GM21367 (cell line): ENCODE measurements at regions not wholly inside any gene's neighbourhood (a gene's known extent, or its start where the extent isn't known, plus 50 kb on each side); places are given as distances from the start of the nearest gene placed in this dataset.
"Not testable (repeated sequence)": the region's sequence is repeated elsewhere in the genome, so short reads cannot be mapped to it uniquely, and the experiment has no call there.

Experiments used
- ATAC-seq: cut with Tn5 transposase; IDR thresholded peaks from one replicate; pipeline ENCODE4 v1.9.1; 2021; ENCODE audit not compliant: unreplicated experiment

DNA sequence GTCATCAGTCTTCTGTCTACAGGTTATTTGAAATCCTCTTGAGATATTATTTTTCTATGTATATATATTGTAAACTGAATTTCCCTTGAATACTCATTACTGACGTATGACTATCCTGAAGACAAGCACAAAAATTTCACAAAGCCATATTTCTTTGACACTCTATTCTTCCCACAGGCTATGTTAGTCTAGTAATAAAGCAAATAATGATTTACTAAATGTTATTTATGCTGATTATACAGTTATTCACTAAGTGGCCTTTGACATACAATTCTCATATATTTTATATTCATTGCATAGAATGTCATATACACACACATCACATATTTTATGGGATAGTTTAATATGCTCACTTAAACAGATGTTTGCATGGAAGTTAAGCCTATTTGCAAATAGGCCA lies 793.0 kb upstream of the GRAMD2B start:
- no peak for ATAC-seq

DNA sequence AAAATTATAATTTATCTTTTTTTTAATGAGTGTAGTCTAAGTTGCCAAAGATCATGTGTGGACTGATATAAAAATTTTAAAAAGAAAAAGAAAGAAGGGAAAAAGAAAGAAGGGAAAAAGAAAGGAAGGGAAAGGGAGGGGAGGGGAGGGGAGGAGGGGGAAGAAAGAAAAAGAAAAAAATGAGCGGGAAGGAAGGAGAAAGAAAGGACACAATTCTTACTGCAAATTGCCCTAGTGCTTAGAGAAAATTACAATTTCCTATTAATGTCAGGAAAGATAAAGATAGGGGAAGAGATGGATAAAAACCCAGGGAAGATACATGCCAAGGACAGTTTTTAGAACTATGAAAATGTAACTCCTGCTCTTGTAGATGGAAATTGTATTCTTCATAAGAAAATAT lies 789.7 kb upstream of the GRAMD2B start:
- no peak for ATAC-seq

- no peak for ATAC-seq
Measured at GRCh38 chr5:125634216-125634835, 788.9 kb upstream of the GRAMD2B start.

DNA sequence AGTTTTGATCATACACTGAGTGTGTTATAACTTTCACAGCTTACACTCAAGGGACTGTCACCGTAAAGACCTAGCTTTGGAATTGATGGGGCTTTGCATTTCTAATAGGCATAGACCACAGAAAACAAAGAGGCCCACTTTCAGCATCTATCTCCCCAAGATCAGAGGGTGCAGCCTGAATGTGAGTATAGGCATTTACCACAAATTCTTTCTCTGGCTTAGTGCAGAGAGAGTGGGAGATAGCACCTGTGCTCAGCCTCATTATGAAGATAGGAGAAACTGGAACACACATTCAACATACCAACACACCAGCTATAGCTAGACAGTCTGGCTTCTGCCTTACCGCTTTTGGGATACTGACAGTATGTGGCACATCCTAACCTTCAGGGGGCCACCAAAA lies 783.4 kb upstream of the GRAMD2B start:
- ATAC-seq, result no peak

- ATAC-seq, result no peak
Measured at GRCh38 chr5:125652761-125653160, 770.4 kb upstream of the GRAMD2B start.

GRCh38 chr5:125654392-125654791 lies 768.8 kb upstream of the GRAMD2B start:
- no peak for ATAC-seq

- ATAC-seq, result no peak
Measured at GRCh38 chr5:125655156-125655555, 768.1 kb upstream of the GRAMD2B start.

- ATAC-seq, result no peak
Measured at GRCh38 chr5:125657936-125658335, 765.3 kb upstream of the GRAMD2B start.

DNA sequence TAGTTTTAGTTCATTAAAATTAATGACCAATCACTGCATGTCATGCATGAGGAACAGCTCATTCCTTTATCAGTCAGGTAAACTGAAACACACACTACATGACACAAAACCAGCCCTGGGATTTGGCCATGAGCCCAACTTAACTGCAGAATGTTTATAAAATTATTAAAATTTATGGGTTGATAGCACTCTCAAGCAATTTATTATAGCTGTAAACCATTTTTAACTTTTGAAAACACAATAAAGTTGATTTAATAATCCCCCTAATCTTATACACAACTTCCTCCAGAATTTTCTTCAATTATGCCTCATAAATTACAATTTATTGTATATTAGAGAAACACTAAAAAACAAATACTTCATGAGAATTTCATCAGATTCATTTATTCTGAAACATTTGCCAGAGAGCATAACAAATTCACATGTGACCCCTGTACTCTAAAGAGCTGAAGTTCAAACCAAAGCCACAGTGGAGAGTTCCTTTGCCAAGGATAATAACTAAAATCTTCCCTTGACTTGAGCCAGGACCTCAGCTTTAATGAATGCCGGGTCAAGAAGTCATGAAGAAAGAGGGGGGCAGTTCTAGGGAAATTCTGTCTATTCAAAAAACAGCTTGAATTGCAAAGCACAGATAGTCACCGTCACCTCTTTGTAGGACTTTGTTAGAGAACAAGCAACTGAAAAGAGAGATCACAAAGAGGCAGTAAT lies 763.7 kb upstream of the GRAMD2B start:
- no peak for ATAC-seq

GRCh38 chr5:125660231-125660895 lies 762.8 kb upstream of the GRAMD2B start:
- ATAC-seq, result no peak

DNA sequence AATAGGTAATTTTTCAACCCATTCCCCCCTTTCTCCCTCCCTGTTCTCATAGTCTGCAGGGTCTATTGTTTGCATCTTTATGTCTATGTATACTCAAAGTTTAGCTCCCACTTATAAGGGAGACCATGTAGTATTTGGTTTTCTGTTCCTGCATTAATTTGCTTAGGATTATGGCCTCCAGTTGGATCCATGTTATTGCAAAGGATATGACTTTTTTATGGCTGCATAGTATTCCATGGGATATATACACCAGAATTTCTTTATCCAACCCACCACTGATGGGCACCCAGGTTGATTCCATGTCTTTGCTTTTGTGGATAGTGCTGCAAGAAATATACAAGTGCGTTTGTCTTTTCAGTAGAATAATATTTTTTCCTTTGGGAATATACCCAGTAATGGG lies 761.6 kb upstream of the GRAMD2B start:
- no peak for ATAC-seq

DNA sequence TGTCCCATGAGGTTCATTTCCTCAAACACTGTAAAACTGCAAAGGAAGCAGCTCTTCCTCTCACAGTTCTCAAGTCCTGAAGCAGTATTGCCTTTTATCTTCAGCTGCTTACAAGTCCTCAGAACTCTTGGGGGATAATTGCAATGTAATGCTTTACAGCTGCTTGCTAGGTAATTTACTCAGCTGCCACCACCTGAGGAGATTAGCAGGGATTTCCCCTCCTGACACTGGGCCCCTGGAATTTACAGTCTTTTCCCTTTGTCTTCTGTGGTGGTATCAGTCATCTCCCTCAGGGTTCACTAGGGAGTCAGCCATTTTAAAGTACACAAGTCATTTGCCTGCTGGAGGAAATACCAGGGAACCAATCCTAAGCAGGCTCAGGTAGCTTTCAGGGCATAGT lies 754.3 kb upstream of the GRAMD2B start:
- ATAC-seq, result no peak

- ATAC-seq, result no peak
Measured at GRCh38 chr5:125673359-125673950, 749.8 kb upstream of the GRAMD2B start.

- ATAC-seq, result no peak
Measured at GRCh38 chr5:125679522-125679921, 743.7 kb upstream of the GRAMD2B start.

DNA sequence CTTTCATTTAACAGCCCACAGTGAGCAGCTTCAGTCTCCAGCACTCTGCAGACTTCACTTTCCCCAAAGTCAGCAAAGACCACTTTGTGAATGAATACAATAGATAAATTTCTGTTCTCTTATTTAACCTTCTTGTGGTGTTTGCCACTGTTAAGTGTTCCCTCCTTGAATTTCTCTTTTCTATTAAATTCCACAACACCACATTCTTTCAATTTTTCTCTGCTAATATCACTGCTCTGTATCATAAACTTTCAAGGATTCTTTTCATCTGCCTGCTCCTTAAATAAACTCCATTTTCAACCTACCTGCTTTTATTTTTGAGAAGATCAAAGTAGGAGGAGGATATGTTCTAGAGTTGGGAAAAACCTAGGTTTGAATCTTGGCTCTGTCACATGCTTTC lies 739.5 kb upstream of the GRAMD2B start:
- ATAC-seq, result no peak

DNA sequence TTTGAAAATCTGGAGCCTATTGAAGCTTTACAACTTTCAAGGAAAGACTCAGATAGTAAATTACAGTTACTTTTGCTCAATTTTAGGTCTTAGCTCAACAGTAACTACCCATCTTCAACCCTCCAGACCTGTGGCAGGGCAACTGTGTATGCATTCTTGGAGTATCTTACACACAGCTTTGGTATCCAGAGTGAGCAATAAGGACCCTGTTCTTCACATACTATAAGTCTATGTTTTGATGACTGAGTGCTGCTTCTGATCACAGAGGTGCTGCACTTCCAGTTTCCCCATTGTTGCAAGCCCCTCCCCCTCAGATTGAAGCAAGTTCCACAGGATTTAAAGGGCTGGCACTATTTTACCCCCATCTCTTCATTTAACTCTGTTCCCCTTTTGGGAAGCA lies 737.4 kb upstream of the GRAMD2B start:
- no peak for ATAC-seq

DNA sequence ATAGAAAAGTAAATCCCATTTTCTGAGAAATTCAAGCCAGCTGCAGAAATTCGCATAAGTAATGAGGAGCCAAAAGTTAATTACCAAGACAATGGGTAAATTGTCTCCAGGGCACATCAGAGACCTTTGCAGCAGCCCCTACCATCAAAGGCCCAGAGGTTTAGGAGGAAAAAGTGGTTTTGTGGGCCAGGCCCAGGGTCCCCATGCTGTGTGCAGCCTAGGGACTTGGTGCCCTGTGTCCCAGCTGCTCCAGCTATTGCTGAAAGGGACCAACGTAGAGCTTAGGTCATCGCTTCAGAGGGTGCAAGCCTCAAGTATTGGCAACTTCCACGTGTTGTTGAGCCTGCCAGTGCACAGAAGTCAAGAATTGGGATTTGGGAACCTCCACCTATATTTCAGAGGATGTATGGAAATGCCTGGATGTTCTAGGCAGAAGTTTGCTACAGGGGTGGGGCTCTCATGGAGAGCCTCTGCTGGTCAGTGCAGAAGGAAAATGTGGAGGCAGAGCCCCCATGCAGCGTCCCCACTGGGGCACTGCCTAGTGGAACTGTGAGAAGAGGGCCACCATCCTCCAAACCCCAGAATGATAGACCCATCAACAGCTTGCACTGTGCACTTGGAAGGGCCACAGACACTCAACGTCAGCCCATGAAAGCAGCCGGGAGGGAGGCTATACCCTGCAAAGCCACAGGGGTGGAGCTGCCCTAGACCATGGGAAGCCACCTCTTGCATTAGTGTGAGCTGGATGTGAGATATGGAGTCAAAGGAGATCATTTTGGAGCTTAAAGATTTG lies 731.3 kb upstream of the GRAMD2B start:
- not testable (repeated sequence) for ATAC-seq

DNA sequence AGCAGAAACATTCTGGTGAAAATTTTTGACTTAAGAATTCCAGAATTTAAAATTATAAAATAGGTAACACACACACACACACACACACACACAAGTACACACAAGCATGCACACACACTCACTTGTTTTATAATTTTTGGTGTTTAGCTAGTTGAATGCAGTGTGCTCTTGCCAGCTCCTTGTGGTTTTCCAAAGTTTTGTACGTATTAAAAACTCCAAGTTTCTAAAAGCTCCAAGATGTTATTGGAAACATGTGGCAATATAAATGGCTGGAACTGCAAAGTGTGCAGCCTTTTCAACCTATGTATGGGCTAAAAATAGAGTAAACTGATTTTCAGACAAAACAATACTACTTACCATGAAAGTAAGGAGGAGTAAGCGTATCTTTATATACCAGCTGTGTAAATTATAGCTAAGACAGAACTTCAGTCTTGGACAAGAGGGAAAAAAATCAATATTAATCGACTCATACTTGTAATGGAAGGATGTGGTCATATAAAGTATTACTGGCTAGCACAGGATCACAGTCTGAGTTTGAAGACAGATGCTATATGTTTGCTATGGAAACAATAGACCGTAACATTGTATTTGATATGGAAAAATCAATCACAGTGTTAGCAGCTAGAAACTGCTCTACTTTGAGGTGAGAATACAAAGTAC lies 727.1 kb upstream of the GRAMD2B start:
- no peak for ATAC-seq

- ATAC-seq, result no peak
Measured at GRCh38 chr5:125696762-125697161, 726.4 kb upstream of the GRAMD2B start.

DNA sequence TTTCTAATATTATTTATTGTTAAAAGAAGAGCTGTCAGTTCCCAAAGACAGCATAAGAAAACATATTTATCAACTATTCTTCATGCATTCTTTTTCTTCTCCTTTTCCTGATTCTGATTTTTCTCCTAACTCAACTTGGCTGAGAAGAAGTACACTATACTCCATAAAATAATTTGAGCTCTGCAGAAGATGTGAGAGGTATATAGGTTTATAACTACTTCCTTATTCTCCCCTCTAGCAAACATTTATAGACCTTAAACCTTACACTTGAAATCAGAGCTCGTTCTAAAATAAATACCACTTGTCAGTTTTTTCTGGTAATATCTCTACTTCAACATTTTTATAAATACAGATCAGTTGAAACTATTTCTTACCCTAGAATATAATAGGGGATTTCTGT lies 724.8 kb upstream of the GRAMD2B start:
- no peak for ATAC-seq

- ATAC-seq, result no peak
Measured at GRCh38 chr5:125699860-125700259, 723.3 kb upstream of the GRAMD2B start.
